OCI-LY3 (cell line): ENCODE measurements at regions not wholly inside any gene's neighbourhood (a gene's known extent, or its start where the extent isn't known, plus 50 kb on each side); places are given as distances from the start of the nearest gene placed in this dataset.

ENCODE experiments used
- H2AFZ ChIP-seq: fragments of 200-600, 300-600 bp; shearing (Covaris generic); 2 replicates; pipeline ENCODE4 v1.6.0; 2014; ENCODE audit warnings: antibody characterized with exemption, low read depth, low read length
- H3K27ac ChIP-seq: fragments of 200-600, 300-600 bp; sonication (generic); 2 replicates; pipeline ENCODE4 v1.5.1; 2014; ENCODE audit warnings: mild to moderate bottlenecking, low read length, moderate library complexity, mixed read lengths
- H3K27me3 ChIP-seq: fragments of 200-600, 300-600 bp; sonication (generic); 2 replicates; pipeline ENCODE4 v1.6.1; 2014; ENCODE audit warnings: low read depth, low read length, mixed read lengths
- H3K36me3 ChIP-seq: fragments of 200-600, 300-600 bp; sonication (generic); replicated peaks from 2 replicates; pipeline ENCODE3; 2014; ENCODE audit warnings: low read depth, low read length, mixed read lengths
- H3K4me1 ChIP-seq: fragments of 300-600, 200-600 bp; sonication (generic); 2 replicates; pipeline ENCODE4 v1.6.1; 2014; ENCODE audit warnings: low read length, mixed read lengths
- H3K4me2 ChIP-seq: fragments of 200-600, 300-600 bp; sonication (generic); 2 replicates; pipeline ENCODE4 v1.6.1; 2014; ENCODE audit warnings: low read length, mixed read lengths
- H3K4me3 ChIP-seq: fragments of 300-600, 200-600 bp; sonication (generic); 2 replicates; pipeline ENCODE4 v1.5.1; 2014; ENCODE audit warnings: antibody characterized with exemption, mild to moderate bottlenecking, low read length, moderate library complexity
- H3K79me2 ChIP-seq: fragments of 300-600, 200-600 bp; shearing (Covaris generic); 2 replicates; pipeline ENCODE4 v1.6.1; 2014; ENCODE audit warnings: mild to moderate bottlenecking, low read length, mixed read lengths
- H3K9ac ChIP-seq: fragments of 300-600, 200-600 bp; shearing (Covaris generic); 2 replicates; pipeline ENCODE4 v1.6.0; 2014; ENCODE audit warnings: mild to moderate bottlenecking, low read length, moderate library complexity
- H3K9me3 ChIP-seq: fragments of 200-600, 300-600 bp; shearing (Covaris generic); 2 replicates; pipeline ENCODE4 v1.6.1; 2014; ENCODE audit warnings: low read length, mixed read lengths; ENCODE audit not compliant: insufficient read depth
- H4K20me1 ChIP-seq: fragments of 200-600, 300-600 bp; sonication (generic); 2 replicates; pipeline ENCODE4 v1.6.1; 2016; ENCODE audit warnings: low read length, mixed read lengths; ENCODE audit not compliant: insufficient read depth
- CTCF ChIP-seq: fragments of 200-600, 300-600 bp; sonication (generic); IDR thresholded peaks from 2 replicates; pipeline ENCODE4 v1.5.1; 2014; ENCODE audit warnings: antibody characterized with exemption, low read length, low read depth
- EZH2phosphoT487 ChIP-seq: fragments of 200-600 bp; shearing (Covaris generic); IDR thresholded peaks from 2 replicates; pipeline ENCODE4 v1.6.1; 2018; ENCODE audit warnings: antibody characterized with exemption, mixed run types, low read depth

GRCh38 chr4:108430921-108431320 lies 189.5 kb upstream of the RPL34 start:
- no peak overlapping the region for H3K4me2 ChIP-seq
- no peaks in the 10 kb centered on the region for H3K79me2 ChIP-seq
- H3K9ac ChIP-seq, result no peak overlapping the region
- no peaks in the 10 kb centered on the region for H3K36me3 ChIP-seq
- no peak for TF ChIP-seq CTCF
- TF ChIP-seq EZH2phosphoT487, result no peak
- H4K20me1 ChIP-seq, result no peaks in the 10 kb centered on the region
- H3K4me3 ChIP-seq, result no peak overlapping the region
- H3K27me3 ChIP-seq, result no peaks in the 10 kb centered on the region
- no peak overlapping the region for H2AFZ ChIP-seq
- H3K27ac ChIP-seq, result no peak overlapping the region
- no peaks in the 10 kb centered on the region for H3K4me1 ChIP-seq
- no peaks in the 10 kb centered on the region for H3K9me3 ChIP-seq

- no peak overlapping the region for H3K4me2 ChIP-seq
- no peak overlapping the region for H3K27ac ChIP-seq
- no peak overlapping the region for H3K9ac ChIP-seq
- H3K27me3 ChIP-seq, result no peaks in the 10 kb centered on the region
- H3K4me3 ChIP-seq, result no peak overlapping the region
- no peaks in the 10 kb centered on the region for H4K20me1 ChIP-seq
- TF ChIP-seq EZH2phosphoT487, result no peak
- no peak for TF ChIP-seq CTCF
- no peaks in the 10 kb centered on the region for H3K4me1 ChIP-seq
- no peaks in the 10 kb centered on the region for H3K9me3 ChIP-seq
- H2AFZ ChIP-seq, result no peak overlapping the region
- H3K36me3 ChIP-seq, result no peaks in the 10 kb centered on the region
- H3K79me2 ChIP-seq, result no peaks in the 10 kb centered on the region
Observed at GRCh38 chr4:108429662-108430061, 190.7 kb upstream of the RPL34 start.

GRCh38 chr4:108428923-108429322 lies 191.5 kb upstream of the RPL34 start:
- no peak overlapping the region for H3K27ac ChIP-seq
- no peaks in the 10 kb centered on the region for H3K27me3 ChIP-seq
- H2AFZ ChIP-seq, result no peak overlapping the region
- H3K36me3 ChIP-seq, result no peaks in the 10 kb centered on the region
- no peak overlapping the region for H3K4me2 ChIP-seq
- TF ChIP-seq CTCF (no peak), EZH2phosphoT487 (no peak)
- H3K4me3 ChIP-seq, result no peak overlapping the region
- H3K9ac ChIP-seq, result no peak overlapping the region
- H3K4me1 ChIP-seq, result no peaks in the 10 kb centered on the region
- H3K79me2 ChIP-seq, result no peaks in the 10 kb centered on the region
- H3K9me3 ChIP-seq, result no peaks in the 10 kb centered on the region
- no peaks in the 10 kb centered on the region for H4K20me1 ChIP-seq

- H3K4me2 ChIP-seq, result no peak overlapping the region
- no peak overlapping the region for H2AFZ ChIP-seq
- no peaks in the 10 kb centered on the region for H4K20me1 ChIP-seq
- no peaks in the 10 kb centered on the region for H3K27me3 ChIP-seq
- H3K4me1 ChIP-seq, result no peaks in the 10 kb centered on the region
- no peak overlapping the region for H3K9ac ChIP-seq
- H3K4me3 ChIP-seq, result no peak overlapping the region
- no peaks in the 10 kb centered on the region for H3K36me3 ChIP-seq
- H3K9me3 ChIP-seq, result no peaks in the 10 kb centered on the region
- no peak overlapping the region for H3K27ac ChIP-seq
- TF ChIP-seq CTCF (no peak), EZH2phosphoT487 (no peak)
- no peaks in the 10 kb centered on the region for H3K79me2 ChIP-seq
Observed at GRCh38 chr4:108427946-108428485, 192.4 kb upstream of the RPL34 start.
